Endothelial cell of umbilical vein (primary cell): ENCODE measurements at regions not wholly inside any gene's neighbourhood (a gene's known extent, or its start where the extent isn't known, plus 50 kb on each side); places are given as distances from the start of the nearest gene placed in this dataset.
"Not testable (repeated sequence)": the region's sequence is repeated elsewhere in the genome, so short reads cannot be mapped to it uniquely, and the experiment has no call there.

ENCODE experiments used
- BruUV-seq: library from RNA; stranded (reverse); fragments of 400-500 nt; replicated peaks from 2 replicates; lab custom pipeline; 2021; lab: Mats Ljungman, UMichigan
- CTCF ChIA-PET: fragments of 300-600, 350-600 bp; sonication (Branson Sonifier 250); formaldehyde crosslinking; loops from one replicate; lab custom pipeline; 2021; ENCODE audit warnings: antibody characterized with exemption, inconsistent platforms; lab: Charles Lee
- POLR2A ChIA-PET: fragments of 300-600, 350-600 bp; sonication (Branson Sonifier 250); formaldehyde crosslinking; loops from one replicate; lab custom pipeline; 2021; ENCODE audit warnings: antibody characterized with exemption, inconsistent platforms; lab: Charles Lee
- DNase-seq: peaks from one replicate; pipeline ENCODE4 v3.0.0-alpha.2; 2011; ENCODE audit warnings: low read depth, low spot score
- FAIRE-seq: peaks from 2 replicates; lab custom pipeline; 2011; peaks lifted over from hg19 to GRCh38; lab: Jason Lieb, UNC
- H2AFZ ChIP-seq: 2 replicates; pipeline ENCODE4 v1.6.0; 2012; ENCODE audit warnings: low read depth, low read length, control low read depth, inconsistent platforms
- H3K27ac ChIP-seq: 2 replicates; pipeline ENCODE4 v1.5.1; 2011; ENCODE audit warnings: low read depth, mild to moderate bottlenecking, control low read depth, low read length, moderate library complexity; ENCODE audit not compliant: insufficient read depth
- H3K27me3 ChIP-seq, 2 experiments: 2 replicates each; pipeline versions ENCODE4 v1.6.0 to v1.6.1; 2011; ENCODE audit warnings: low read length in 2 of 2, mixed read lengths in 1 of 2; ENCODE audit not compliant: control insufficient read depth in 2 of 2, insufficient read depth in 2 of 2
- H3K36me3 ChIP-seq, 2 experiments: 2 replicates in 1 of 2; 3 replicates in 1 of 2; pipeline ENCODE4 v1.5.1; 2011; ENCODE audit warnings: low read length in 2 of 2, mild to moderate bottlenecking in 1 of 2, moderate library complexity in 1 of 2; ENCODE audit not compliant: control insufficient read depth in 2 of 2, insufficient read depth in 2 of 2; ENCODE audit errors: extremely low read depth in 1 of 2
- H3K4me1 ChIP-seq: 3 replicates; pipeline ENCODE4 v1.5.1; 2011; ENCODE audit warnings: mild to moderate bottlenecking, low read length; ENCODE audit not compliant: control insufficient read depth, insufficient read depth; ENCODE audit errors: extremely low read depth
- H3K4me2 ChIP-seq: 2 replicates; pipeline ENCODE4 v1.6.1; 2011; ENCODE audit warnings: low read length, control low read depth, mixed read lengths; ENCODE audit not compliant: insufficient read depth
- H3K4me3 ChIP-seq, 3 experiments: fragments of 200-600 bp in 1 of 3; sonication (generic), shearing (Covaris generic) in 1 of 3; replicated peaks in 1 of 3; 2 replicates each; pipeline ENCODE4 v1.5.1; 2011 to 2016; ENCODE audit warnings: control low read depth in 3 of 3, low read length in 3 of 3, mild to moderate bottlenecking in 2 of 3, inconsistent platforms in 1 of 3, low read depth in 1 of 3, moderate library complexity in 1 of 3; ENCODE audit not compliant: insufficient read depth in 1 of 3
- H3K79me2 ChIP-seq: 2 replicates; pipeline ENCODE4 v1.6.0; 2012; ENCODE audit warnings: low read length, inconsistent platforms; ENCODE audit not compliant: control insufficient read depth, insufficient read depth
- H3K9ac ChIP-seq: replicated peaks from 2 replicates; pipeline ENCODE3; 2011; ENCODE audit warnings: low read length, control low read depth; ENCODE audit not compliant: insufficient read depth; ENCODE audit errors: extremely low read depth
- H3K9me1 ChIP-seq: replicated peaks from 3 replicates; pipeline ENCODE4 v1.6.0; 2011; ENCODE audit warnings: mild to moderate bottlenecking, low read length; ENCODE audit not compliant: control insufficient read depth, insufficient read depth; ENCODE audit errors: extremely low read depth
- H3K9me3 ChIP-seq: replicated peaks from 2 replicates; pipeline ENCODE4 v1.5.1; 2012; ENCODE audit warnings: low read length, inconsistent platforms; ENCODE audit not compliant: control insufficient read depth, insufficient read depth
- H4K20me1 ChIP-seq: replicated peaks from 2 replicates; pipeline ENCODE3; 2011; ENCODE audit warnings: mild to moderate bottlenecking, low read length; ENCODE audit not compliant: control insufficient read depth, insufficient read depth; ENCODE audit errors: extremely low read depth
- EZH2 ChIP-seq: IDR thresholded peaks from 2 replicates; pipeline ENCODE4 v1.6.1; 2012; ENCODE audit warnings: borderline replicate concordance, low read depth, mild to moderate bottlenecking, moderate library complexity, low read length, inconsistent platforms; ENCODE audit not compliant: severe bottlenecking
- FOS ChIP-seq: IDR thresholded peaks from 2 replicates; pipeline ENCODE4 v1.6.1; 2011; ENCODE audit warnings: mild to moderate bottlenecking, low read length, moderate library complexity, borderline replicate concordance; ENCODE audit not compliant: insufficient read depth
- MAX ChIP-seq: IDR thresholded peaks from 2 replicates; pipeline ENCODE4 v1.6.1; 2011; ENCODE audit not compliant: insufficient read depth, insufficient read length
- MYC ChIP-seq: IDR thresholded peaks from one replicate; pipeline ENCODE4 v1.6.1; 2011; ENCODE audit warnings: mild to moderate bottlenecking, low read depth, low read length
- POLR2A ChIP-seq: IDR thresholded peaks from 2 replicates; pipeline ENCODE4 v1.6.1; 2012; ENCODE audit warnings: low read depth, mild to moderate bottlenecking, control low read depth, low read length
- dilution Hi-C: fragments of 300-500 bp; cut with MboI; formaldehyde crosslinking; loops from one replicate; pipeline ENCODE4 v1.15.0; 2019; ENCODE audit warnings: low sequenced_read_pairs; ENCODE audit not compliant: extremely low pct_ligation_motif_present
- intact Hi-C: fragments of 100-400 bp; cut with micrococcal nuclease; formaldehyde crosslinking; loops from one replicate; pipeline ENCODE4 v1.10.0; 2022

DNA sequence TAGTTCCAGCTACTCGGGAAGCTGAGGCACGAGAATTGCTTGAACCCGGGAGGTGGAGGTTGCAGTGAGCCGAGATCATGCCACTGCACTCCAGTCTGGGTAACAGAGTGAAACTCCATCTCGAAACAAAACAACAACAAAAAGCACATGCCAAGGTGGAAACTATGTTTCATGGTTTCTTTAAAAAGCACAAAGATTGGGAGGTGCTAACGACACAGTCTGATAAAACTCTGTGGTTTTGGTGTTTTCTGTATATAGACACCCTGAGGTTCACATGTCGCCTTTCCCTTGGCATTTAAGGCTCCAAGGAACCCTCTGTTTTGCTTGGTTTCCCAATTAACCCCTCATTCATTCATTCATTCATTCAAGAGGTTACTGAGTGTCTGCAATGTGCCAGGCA, 253.4 kb upstream of the SULF2 start:
- no peak for FAIRE-seq
- H3K27me3 ChIP-seq: no peaks in the 10 kb centered on the region
- ChIA-PET CTCF (no interaction called here), POLR2A (no interaction called here)
- H3K36me3 ChIP-seq: no peaks in the 10 kb centered on the region
- H3K4me2 ChIP-seq: no peak overlapping the region
- TF ChIP-seq POLR2A (no peak), EZH2 (no peak), MYC (no peak), MAX (no peak), FOS (no peak)
- H4K20me1 ChIP-seq: no peaks in the 10 kb centered on the region
- no peak overlapping the region for H2AFZ ChIP-seq
- no peaks in the 10 kb centered on the region for H3K4me1 ChIP-seq
- H3K27ac ChIP-seq: no peak overlapping the region
- no peaks in the 10 kb centered on the region for H3K79me2 ChIP-seq
- no peaks in the 10 kb centered on the region for H3K9me3 ChIP-seq
- H3K9me1 ChIP-seq: no peaks in the 10 kb centered on the region
- no peak overlapping the region for H3K9ac ChIP-seq
- no peak for DNase-seq
- H3K4me3 ChIP-seq: no peak overlapping the region
- intact Hi-C loops (no loop called here), dilution Hi-C loops (no loop called here)
- no TSS peak for BruUV-seq

DNA sequence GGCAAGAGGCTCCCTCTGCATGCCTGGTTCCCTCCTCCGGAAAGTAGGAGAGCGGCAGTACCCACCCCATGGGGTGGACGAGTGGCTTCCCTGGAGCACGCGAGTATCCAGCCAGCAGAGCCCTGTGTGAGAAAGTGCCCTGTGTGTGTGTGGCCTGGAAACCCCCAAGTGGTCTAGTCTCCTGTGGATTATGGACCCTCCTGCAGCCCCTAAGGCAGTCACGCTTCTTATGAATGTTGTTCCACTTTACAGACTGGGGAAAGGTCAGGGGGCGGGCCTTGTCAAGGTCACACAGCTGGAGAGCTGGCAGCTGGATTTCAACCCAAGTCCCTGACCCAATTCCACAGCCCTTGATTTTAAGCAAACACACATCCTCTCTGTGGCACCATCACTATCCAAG, 252.5 kb upstream of the SULF2 start:
- H3K36me3 ChIP-seq, H3K27ac ChIP-seq, H3K4me2 ChIP-seq, H3K79me2 ChIP-seq, H3K9me1 ChIP-seq, H3K4me3 ChIP-seq, H3K9ac ChIP-seq, H3K4me1 ChIP-seq, FAIRE-seq, dilution Hi-C loops, H3K27me3 ChIP-seq, H3K9me3 ChIP-seq, H2AFZ ChIP-seq, intact Hi-C loops, POLR2A ChIA-PET, DNase-seq, BruUV-seq, H4K20me1 ChIP-seq: not testable (repeated sequence)
- CTCF ChIA-PET: interaction anchor here (0.9 to 1.6 kb wide), 2 partner anchors 38 to 183 kb away, joined by 3 read pairs; no protein-coding TSS in a partner anchor
